Left forelimb (tissue), 1 donor: ENCODE measurements at regions not wholly inside any gene's neighbourhood (a gene's known extent, or its start where the extent isn't known, plus 50 kb on each side); places are given as distances from the start of the nearest gene placed in this dataset.

Experiments used
- DNase-seq: peaks from one replicate; pipeline ENCODE4 v3.0.0-alpha.2; 2018; ENCODE audit warnings: low spot score

DNA sequence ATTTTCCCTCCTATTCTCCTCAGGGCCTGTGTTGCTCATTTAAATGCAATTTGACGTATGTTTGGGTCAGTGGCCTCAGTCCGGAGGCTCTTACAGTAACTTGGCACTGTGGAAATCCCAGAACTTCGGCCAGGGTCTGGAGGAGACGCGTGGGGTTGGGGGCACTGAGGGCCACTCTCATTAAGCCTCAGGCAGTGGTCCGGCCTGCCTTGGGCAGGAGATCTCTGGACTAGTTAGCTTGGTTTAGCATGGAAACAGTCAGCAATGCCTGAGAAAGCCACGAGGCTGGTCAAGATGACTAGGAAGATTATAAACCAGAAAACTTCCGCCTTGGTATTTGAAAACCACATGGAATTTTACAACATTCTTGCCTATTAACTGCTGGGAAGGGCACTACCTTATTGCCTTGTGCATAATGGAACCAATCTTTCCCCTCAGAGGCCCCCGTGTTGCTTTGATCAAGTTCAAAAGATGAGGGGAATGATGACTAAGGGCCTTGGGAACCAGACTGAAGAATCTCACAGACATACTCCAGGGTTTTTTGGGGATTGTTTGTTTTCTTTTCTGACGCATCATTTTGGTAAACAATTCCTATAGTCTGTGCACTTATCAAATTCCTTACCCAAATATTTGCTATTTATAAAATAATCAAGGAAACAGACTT, 206.0 kb upstream of the PREP start:
- no peak for DNase-seq

DNA sequence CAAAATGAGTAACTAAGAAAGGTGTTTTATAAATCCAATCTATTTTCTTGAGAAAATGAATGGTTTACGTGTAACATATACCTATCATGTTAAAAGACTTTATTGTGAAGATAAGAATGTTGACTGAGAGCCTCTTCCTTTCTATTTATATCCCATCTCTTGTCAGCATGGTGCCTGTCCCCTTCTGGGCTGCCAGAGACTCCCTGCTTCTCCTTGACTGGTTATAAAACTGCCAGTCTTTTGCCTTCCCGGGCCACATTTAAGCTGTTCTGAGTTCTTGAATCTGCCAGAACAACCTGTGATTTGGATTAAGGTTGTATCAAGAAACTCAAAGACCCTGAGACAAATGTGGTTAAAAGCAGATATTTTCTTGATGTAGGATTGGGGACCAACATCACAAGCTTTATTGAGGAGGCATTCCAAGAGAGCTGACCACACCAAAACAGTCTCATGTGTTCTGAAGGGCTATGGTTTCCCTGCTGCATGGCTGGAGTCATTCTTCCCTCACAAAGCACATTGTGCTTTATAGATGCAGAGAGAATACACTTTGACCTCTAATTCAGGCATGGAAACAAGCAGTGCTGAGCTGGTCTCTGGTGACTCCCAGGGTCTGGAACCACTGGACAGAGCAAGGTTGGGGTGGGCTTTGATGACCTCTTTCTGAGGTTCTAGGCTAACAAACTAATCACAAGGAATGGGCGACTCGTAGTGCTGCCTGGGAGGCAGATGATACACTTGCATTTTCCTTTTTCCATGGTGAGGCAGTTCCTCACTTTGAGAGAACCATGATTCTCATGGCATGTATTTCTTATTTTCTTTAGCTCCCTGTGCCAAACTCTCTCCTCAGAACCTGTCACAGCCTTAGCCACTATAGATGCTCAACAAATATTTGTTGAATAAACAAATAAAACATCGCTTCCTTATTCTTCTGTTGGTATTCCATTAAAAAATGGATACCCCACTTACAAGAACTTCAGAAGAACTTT, 205.0 kb upstream of the PREP start:
- no peak for DNase-seq

DNA sequence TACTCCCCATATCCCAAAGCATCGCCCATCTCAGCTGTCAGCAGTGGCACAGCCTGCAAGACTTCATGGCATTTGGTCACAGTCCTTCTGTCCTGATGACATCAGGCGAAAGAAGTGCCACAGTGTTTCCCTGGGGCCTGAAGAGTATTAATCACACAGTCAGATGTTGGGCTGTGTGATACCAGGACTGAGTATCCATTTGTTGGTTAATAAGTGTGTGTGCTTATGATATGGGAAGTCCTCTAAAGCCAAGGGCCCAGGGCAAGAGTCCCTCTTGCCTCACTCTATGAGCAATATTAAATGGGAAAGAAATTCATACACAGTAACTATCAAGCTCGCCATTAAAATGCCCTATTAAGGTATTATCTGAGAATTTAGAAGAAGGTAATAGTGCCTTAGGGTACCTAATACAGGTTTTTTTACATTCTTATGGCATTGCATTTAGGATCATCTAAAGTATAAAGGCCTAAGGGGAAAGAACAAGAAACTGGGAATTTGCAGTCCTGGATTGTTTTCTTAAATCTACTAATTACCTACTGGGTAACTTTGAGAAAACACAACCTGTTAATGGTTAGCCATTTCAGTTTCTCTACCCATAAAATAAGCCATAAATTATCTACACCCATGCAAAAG, 204.1 kb upstream of the PREP start:
- no peak for DNase-seq

GRCh38 chr6:105604587-105604884, 201.7 kb upstream of the PREP start:
- DNase-seq: no peak

DNA sequence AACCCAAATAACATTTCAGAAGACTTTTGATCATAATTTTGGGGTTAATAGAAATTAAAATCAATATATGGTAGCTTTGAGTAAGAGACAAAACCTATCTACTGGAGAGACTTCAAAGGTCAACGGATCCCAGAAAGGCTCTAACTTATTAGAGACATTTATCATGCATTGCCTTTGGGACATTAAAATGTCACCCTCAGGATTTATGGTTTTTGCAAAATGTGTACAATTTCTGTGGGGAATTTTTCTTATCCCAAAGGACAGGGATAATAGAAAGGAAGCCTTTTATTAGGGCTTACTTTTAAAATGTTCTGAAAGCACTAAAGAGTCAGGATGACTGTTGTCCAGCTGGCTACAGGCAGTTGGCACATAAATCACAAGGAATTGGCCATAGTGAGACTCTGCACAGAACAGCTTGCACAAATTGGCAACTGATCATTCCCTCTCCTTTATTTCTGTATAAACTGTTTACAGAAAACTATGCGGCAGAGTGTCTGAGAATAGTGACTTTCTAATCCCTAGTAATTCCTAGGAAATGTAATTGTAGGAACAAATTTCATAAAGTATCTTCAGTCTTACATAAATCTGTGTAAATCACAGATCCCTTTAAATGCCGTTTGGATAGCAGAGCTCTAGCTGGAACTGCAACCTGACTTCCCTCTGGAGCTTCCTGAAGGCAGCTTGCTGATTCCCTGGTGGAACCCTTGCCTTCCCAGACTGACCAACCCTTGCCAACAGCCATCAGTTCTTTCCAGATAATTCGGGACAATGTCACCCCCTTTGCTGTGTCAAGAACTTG, 201.1 kb upstream of the PREP start:
- DNase-seq: no peak

GRCh38 chr6:105601541-105602236, 198.8 kb upstream of the PREP start:
- peak; percentile 75 for DNase-seq

GRCh38 chr6:105600336-105601260, 197.7 kb upstream of the PREP start:
- no peak for DNase-seq

DNA sequence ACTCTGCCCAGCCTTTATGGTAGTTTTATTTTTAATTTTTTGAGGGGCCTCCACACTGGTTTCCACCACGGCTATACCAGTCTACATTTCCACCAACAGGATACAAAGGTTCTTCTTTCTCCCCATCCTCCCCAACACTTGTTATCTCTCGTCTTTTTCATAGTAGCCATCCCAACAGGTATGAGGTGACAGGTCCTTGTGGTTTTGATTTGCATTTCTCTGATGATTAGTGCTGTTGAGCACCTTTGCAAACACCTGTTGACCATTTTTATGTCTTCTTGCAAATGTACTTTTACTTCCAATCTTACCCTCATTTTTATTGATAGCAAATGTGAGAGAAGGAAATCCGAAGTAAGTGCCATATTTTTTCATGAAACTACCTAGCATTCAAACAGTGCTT, 195.4 kb upstream of the PREP start:
- DNase-seq: no peak

- DNase-seq: no peak
These were observed 193.4 kb upstream of the PREP start for GRCh38 chr6:105596284-105596755.

DNA sequence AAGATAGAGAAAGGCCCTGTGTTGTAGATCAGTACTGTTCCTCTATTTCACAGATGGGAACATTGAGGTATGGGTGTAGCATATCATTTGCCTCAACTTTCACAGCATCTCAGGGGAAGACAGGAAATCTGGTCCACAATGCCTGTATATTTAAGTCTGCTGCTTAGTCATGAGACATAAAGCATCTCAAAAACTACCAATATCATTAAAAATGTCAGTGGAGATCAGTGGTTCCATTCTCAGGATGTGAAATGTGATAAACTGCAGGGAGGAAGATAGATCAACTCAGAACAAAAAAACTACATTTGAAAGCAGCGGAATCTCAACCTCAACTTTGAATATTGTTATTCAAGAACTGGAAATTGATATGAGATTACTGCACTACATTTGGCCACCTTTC, 192.9 kb upstream of the PREP start:
- DNase-seq: no peak

DNA sequence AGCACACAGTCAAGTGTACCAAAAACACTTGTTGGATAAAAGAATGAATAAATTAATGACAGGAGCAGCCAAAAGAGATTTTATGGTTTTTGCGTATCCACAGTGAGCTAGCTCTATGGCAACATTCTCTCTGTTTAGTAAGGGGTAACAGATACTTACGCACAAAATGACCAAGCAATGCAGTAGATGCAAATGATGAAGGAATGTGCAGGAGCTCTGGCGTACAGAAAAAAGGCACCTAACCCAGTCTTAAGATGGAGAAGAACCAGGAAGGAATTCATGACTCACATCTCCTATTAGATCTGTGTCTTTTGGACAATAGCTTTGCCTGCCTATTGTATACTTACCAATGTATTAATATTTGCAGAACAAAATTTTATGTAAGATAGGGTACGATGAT, 191.9 kb upstream of the PREP start:
- DNase-seq: no peak

- DNase-seq: no peak
These were observed 191.2 kb upstream of the PREP start for GRCh38 chr6:105593805-105594671.

- DNase-seq: no peak
These were observed 190.3 kb upstream of the PREP start for GRCh38 chr6:105593056-105593690.

- DNase-seq: no peak
These were observed 189.4 kb upstream of the PREP start for GRCh38 chr6:105592329-105592728.

DNA sequence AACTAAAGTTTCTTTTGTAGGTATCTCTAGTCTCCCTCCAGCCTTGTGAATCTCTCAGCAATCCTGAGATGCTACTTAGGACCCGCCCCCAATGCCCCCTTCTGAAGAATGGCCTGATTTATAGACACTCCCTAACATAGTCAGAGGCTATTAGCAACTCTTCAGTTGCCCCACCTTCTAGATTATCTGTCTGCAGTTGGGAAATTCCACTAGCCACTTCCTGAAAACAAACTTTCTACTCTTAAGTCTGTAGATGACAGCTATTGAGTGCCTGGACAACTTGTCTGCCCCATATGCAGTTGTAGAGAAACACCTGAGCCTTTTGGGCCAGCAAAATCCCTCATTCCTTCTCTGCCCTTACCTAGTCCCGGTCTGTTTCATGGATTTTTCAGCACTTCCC, 188.2 kb upstream of the PREP start:
- no peak for DNase-seq

DNA sequence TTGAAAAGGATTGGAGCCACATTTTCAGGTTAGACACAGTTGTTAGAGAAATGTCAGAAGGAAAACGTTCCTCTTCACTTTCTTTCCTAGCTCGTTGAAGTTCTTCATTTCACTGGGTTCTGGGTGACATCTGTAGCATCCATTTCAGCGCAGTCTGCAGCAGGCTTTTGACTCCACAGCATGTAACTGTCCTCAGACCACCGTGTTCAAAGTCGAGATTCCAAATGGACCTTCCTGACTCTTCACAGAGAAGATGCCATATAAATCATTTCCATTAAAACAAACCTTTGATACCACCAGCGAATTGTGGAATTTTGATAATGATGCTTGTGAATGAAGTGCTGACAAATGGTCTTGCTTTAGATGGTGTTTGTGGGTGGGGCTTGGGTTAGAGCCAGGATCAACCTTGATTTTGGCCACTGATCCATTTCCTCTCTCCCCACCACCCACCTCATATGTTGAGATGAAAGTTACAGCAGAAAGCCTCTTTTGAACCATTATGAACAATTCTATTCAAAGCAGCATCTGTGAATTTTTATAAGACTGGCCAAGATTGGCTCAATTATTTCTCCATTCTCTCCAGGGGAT, 185.3 kb upstream of the PREP start:
- no peak for DNase-seq

DNA sequence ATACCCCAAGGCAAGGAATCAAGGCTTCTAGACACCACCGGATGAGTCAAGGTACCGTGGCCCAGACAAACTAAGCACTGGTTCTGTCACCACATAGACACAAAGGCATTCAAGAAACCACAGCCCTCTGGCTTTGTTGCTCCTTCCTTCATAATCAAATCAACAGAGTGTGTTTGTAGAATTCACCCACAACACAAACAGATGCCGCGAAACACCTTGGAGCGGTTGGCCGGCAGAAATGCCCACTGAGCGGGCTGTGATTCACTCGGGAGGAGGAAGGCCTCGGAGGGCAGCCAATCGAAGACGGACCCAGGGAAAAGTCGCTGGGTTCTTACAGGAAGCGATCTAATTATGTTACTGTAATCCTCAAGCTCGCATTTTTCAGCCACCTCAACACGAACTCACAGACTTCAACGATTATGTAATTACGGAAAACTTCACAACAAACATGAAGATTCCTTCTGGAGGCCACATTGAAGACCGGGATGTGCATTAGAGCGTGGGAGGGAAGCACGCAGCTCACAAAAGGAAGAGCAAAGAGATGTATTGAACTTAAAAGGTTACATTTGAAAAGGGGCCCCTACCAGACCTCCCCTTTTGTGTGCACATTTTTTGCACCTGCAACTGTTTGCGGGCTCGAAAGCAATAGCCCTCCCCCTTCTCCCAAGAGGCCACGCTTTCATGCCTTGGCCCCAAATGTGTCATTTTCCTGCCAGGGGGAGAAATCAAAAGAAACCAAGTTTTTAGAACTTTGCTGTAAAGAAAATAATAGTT, 184.7 kb upstream of the PREP start:
- no peak for DNase-seq
